ENCODE measurements at regions not wholly inside any gene's neighbourhood (a gene's known extent, or its start where the extent isn't known, plus 50 kb on each side); places are given as distances from the start of the nearest gene placed in this dataset.
A peak's percentile ranks its signal among the peaks of the same experiment; 100 is the strongest.
"Not testable (repeated sequence)": the region's sequence is repeated elsewhere in the genome, so short reads cannot be mapped to it uniquely, and the experiment has no call there.

DNA sequence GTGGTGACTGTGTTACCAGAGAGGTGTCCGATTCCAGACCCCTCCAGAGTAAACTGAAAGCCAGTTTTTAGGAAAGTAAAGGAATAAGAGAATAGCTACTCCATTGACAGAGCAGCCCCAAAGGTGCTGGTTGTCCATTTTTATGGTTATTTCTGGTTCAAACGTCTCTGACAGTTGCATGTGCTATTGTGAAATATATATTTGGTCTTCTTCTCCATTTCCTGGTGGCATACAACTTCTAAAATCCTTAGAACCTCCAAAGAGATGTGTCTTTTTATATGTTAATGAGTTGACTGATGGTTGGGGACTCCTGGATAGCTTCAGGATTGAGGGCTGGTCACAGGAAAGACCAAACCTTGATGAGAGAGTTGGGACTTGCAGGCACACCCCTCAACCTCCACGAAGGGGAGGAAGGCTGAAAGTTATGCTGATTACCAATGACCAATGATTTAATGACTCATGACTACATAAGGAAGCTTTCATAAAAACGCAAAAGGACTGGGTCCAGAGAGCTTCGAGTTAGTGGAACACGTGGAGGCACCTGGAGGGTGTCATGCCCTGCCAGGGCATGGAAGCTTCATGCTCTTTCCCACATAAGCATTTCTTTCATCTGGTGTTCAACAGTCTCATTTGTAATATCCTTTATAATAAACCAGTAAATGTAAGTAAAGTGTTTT lies 100.7 kb downstream of the SLC16A1 start:
- no peak for DNase-seq (ENCODE audit: low spot score)

DNA sequence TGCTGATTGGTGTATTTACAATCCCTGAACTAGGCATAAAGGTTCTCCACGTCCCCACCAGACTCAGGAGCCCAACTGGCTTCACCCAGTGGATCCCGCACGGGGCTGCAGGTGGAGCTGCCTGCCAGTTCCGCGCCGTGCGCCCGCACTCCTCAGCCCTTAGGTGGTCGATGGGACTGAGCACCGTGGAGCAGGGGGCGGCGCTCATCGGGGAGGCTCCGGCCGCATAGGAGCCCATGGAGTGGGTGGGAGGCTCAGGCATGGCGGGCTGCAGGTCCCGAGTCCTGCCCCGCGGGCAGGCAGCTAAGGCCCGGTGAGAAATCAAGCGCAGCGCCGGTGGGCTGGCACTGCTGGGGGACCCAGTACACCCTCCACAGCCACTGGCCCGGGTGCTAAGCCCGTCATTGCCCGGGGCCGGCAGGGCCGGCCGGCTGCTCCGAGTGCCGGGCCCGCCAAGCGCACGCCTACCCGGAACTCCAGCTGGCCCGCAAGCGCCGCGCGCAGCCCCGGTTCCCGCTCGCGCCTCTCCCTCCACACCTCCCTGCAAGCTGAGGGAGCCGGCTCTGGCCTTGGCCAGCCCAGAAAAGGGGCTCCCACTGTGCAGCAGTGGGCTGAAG lies 101.5 kb downstream of the SLC16A1 start:
- not testable (repeated sequence) for DNase-seq (ENCODE audit: low spot score)

DNA sequence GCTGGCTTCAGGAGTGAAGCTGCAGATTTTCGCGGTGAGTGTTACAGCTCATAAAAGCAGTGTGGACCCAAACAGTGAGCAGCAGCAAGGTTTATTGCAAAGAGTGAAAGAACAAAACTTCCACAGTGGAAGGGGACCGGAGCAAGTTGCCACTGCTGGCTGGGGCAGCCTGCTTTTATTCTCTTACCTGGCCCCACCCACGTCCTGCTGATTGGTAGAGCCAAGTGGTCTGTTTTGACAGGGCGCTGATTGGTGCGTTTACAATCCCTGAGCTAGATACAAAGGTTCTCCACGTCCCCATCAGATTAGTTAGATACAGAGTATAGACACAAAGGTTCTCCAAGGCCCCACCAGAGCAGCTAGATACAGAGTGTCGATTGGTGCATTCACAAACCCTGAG lies 102.1 kb downstream of the SLC16A1 start:
- DNase-seq (ENCODE audit: low spot score) = not testable (repeated sequence)

DNA sequence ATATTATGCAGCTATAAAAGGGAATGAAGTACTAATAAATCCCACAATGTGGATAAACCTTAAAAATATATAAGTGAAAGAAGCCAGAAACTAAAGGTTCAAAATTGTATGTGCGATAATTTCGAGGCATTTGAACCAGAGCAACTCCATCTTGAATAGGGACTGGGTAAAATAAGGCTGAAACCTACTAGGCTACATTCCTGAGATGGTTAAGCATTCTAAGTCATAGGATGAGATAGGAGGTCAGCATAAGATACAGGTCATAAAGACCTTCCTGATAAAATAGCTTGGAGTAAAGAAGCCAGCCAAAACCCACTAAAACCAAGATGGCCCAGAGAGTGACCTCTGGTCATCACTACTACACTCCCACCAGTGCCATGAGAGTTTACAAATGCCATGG lies 103.1 kb downstream of the SLC16A1 start:
- DNase-seq (ENCODE audit: low spot score) = no peak

DNA sequence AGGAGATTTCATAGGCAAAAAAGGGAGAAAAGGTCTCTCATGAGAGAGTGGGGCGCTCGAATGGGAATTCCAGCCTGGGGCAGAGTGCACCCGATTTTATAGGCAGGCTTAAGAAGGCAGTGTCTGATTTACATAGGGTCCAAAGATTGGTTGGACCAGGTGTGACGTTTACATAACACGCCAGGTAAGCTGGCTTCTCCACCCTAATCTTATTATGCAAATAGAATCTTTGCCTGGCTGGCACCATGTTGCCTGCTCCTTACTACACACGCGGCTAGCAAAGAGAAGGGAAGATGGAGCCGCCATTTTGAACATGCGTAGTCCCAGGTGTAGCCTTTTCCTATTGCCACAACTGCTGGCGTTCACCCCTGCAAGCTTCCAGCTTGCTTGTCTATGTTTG lies 103.7 kb downstream of the SLC16A1 start:
- no peak for DNase-seq (ENCODE audit: low spot score)

DNA sequence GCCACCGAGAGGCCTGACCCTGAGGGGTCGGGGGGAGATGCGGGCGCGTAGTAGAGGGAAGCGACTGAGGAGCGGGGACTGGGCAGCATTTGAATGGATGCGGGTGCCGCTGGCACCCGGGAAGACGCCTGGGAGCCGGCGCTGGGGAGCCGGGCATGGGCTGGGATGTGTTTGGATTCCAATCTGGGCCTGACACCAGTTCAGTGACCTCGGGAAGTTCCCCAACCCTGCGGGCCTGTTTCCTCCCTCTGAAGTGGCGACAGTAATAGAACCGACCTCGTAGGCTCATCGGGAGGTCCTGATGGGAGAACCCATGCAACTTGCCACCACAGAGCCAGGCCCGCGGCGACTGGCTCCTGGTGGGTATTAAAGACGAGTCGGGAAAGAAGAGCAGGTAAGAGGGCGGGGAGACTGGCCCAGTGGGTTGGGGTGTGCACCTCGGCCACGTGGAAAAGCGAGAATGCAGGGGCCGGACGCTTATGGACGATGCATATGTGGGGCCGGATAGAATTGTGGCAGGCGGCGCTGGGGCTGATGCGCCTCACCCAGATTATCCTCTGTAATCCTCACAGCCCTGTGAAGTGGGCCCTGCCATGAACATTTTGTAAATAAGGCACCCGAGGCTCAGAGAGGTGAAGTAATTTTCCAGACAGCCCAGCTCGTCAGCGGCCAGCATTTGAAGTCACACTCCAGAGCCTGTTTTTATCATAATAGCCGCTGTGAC lies 105.8 kb downstream of the SLC16A1 start:
- peak; percentile 36 for DNase-seq (ENCODE audit: low spot score)

DNA sequence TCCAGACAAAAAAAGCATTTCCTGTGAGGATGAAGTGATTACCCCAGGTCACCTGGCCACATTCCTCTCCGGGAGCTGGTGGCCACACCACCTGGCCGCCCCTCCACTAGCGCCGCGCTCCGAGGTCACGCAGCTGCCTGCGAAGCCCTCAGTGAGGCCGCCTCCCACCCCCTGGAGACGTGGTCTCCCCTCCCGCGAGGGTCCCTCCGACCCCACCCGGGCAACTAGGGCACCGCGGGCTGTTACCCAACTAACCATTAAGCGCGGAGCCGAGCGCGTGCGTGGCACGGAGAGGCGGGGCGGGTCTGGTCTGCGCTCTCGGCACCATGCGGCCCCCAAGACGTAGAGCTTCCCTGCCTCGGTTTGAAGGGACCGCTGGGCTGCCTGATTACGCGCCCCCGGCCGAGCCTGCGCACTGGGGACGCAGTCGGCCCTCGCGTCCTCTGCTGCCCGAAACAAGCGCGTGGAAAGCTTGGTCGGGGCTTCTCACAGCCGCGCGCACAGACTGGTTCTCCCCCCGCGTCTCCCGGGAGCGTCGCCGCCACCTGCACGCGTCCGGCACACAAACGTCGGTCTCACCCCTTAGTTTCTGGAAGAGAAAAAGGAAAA lies 106.5 kb downstream of the SLC16A1 start:
- DNase-seq (ENCODE audit: low spot score) = peak; percentile 78

DNA sequence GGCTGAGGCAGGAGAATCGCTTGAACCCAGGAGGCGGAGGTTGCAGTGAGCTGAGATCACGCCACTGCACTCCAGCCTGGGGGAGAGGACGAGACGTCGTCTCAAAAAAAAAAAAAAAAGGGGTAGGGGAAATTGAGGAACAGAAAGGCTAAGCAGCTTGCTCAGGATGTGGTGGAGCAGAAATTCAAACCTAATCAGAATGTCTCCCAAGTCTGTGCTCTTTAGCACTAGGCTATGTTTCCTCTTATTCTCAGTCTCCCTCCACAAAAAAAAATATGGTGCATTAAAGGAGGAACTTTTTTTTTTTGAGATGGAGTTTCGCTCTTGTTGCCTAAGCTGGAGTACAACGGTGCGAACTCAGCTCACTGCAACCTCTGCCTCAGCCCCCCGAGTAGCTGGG lies 114.2 kb downstream of the SLC16A1 start:
- DNase-seq (ENCODE audit: low spot score) = no peak

DNA sequence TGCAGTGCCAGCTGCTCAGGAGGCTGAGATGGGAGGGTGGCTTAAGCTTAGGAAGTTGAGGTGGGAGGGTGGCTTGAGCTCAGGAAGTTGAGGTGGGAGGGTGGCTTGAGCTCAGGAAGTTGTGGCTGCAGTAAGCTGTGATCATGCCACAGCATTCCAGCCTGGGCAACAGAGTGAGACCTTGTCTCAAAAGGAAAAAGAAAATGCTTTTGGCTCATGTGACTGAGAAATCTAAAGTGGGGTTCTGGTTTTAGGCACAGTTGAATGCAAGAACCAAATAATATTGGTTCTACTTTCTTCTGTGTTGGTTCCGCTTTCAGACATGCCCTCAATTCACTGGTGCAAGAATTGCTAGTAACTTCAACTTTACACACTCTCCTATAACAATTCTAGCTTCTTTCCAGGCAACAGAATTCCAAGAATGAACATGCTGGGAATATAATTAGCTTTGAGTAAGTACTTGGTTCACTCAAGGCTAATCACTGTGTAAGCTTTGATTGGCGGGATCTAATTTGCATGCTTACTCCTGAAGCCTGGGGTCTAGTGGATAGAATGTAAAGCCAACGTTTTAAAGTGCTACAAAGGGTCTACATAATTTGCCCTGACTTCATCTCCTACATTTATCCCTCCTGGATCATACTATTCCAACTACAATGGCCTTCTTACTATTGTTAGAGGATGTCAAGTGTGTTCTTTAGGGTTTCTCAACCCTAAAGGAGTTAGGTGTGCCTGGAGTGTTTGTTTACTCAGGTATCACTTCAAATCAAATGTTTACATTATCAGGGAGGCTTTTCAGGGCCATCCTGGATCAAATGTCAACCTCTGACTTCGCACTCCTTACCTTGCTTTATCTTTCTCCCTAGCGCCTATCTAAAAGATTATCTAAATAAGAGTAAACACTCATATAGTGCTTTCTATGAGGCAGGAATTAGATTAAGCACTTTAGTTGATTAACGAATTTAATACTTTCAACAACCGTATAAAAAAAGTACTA lies 115.1 kb downstream of the SLC16A1 start:
- DNase-seq (ENCODE audit: low spot score) = no peak

DNA sequence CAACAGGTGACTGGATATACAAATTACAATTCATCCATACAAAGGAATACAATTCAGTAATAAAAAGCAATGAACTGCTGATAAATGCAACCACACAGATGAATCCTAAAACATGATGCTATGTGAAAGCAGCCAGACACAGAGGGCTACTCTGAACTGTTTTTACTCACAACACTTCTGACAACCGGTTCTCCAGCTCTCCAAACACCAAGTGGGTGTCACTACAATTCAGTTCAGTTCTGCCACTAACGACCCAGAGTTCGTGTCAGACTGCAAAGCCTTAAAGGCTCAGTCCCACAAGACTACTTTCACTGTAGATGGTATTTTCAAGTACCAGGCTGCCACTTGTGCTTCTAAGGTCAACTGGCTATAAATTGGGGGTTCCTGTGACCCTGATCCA lies 119.4 kb downstream of the SLC16A1 start:
- DNase-seq (ENCODE audit: low spot score) = no peak

DNA sequence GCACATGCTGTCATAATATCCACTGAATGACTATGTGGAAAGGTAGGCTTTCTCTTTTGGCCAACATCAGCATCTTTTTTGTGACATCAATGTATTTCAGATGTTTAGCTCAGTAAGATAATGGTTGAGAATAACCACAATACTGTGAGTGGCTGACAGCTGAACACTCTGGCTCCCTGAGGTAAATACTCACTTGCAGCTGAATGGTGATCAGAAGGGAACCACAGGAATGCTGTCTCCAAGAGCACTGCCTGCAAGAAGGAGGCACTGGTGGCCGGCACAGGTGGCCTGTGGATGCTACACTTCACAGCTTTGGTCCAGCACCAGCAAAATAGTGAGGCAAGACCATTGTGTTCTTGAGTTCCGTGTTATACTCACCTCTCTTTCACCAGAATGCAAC lies 118.7 kb upstream of the PPM1J start:
- no peak for DNase-seq (ENCODE audit: low spot score)

DNA sequence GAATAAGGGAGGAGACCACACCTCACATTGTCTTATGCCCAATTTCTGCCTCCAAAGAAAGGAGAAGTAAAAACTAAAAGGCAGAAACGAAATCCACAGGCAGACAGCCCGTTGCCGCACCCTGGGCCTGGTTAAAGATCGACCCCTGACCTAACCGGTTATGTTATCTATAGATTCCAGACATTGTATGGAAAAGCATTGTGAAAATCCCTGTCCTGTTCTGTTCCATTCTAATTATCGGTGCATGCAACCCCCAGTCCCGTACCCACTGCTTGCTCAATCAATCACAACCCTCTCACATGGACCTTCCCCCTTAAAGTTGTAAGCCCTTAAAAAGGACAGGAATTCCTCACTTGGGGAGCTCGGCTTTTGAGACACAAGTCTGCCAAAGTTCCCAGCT lies 117.1 kb upstream of the PPM1J start:
- DNase-seq (ENCODE audit: low spot score) = not testable (repeated sequence)

DNA sequence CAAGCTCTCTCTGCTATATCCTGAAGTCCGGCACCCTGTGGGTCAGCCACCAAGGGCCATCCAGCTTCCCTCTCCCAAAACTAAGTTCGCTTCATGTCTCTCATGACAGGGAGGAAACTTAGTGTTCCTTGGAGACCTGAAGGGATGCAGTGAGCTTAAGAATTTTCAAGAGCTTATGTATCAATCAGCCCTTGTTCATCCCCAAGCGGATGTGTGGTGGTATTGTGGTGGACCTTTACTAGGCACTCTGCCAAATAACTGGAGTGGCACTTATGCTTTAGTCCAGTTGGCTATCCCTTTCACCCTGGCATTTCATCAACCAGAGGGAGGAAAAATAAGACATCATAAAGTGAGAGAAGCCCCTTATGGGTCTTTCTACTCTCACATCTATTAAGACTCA lies 114.6 kb upstream of the PPM1J start:
- DNase-seq (ENCODE audit: low spot score) = not testable (repeated sequence)

DNA sequence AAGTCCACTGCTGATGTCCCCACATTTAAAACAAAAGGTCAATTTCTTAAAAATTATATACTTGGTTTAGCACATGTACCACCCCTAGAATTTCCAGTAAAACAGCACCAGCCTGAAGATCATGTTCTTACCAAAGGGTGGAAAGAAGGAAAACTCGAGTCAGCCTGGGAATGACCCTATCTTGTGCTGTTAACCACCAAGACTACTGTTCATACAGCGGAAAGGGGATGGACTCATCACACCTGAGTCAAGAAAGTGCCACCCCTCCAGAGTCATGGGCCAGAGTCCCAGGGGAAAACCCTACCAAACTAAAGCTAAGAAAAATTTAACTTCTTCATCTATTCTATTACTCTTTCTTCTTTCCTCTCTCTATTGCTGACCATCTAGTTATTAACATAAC lies 113.6 kb upstream of the PPM1J start:
- DNase-seq (ENCODE audit: low spot score) = no peak

DNA sequence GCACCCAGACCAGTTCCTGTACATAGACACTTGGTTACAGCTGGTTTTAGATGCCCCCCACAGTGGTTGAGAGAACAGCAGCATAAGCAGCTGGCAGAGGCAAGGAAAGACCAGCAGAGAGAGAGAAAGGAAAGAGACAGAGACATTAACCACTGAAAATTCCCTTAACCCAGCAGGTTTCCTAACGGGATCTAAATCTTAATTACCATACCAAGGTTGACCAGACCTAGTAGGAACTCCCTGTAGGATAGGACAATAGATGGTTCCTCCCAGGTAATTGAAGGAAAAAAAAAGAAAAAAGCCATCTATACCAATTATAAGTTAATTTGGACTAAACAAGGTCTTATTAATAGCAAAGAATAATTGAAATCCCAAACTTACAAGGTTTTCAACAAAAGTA lies 112.3 kb upstream of the PPM1J start:
- DNase-seq (ENCODE audit: low spot score) = not testable (repeated sequence)

DNA sequence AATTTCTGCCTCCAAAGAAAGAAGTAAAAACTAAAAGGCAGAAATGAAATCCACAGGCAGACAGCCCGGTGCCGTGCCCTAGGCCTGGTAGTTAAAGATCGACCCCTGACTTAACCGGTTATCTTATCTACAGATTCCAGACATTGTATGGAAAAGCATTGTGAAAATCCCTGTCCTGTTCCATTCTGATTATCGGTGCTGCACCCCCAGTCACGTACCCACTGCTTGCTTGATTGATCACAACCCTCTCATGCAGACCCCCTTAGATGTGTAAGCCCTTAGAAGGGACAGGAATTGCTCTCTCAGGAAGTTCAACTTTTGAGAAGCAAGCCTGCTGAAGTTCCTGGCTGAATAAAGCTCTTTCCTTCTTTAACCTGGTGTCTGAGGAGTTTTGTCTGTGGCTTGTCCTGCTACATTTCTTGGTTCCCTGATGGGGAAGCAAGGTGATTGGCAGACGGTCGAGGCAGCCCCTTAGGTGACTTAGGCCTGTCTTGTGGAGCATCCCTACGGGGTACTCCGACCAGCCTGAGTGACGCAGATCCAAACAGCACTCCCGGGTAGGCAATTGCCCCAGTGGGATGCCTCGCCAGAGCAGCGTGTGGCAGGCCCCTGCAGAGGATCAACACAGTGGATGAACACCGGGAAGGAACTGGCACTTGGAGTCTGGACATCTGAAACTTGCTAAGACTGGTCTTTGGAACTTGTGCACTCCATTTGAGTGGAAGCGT lies 111.2 kb upstream of the PPM1J start:
- no peak for DNase-seq (ENCODE audit: low spot score)

DNA sequence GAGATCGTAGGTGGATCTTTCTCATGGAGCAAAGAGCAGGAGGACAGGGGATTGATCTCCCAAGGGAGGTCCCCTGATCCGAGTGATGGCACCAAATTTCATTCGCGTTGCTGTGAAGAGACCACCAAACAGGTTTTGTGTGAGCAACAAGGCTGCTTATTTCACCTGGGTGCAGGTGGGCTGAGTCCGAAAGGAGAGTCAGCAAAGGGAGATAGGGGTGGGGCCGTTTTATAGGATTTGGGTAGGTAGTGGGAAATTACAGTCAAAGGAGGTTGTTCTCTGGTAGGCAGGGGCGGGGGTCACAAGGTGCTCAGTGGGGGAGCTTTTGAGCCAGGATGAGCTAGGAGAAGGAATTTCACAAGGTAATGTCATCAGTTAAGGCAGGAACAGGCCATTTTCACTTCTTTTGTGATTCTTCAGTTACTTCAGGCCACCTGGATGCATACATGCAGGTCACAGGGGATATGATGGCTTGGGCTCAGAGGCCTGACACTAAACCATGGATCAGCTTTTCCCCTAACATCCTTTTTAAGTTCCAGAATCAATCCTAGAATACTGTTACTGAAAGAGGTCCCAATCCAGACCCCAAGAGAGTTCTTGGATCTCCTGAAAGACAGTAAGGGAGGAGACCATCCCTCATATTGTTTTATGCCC lies 110.6 kb upstream of the PPM1J start:
- DNase-seq (ENCODE audit: low spot score) = not testable (repeated sequence)

DNA sequence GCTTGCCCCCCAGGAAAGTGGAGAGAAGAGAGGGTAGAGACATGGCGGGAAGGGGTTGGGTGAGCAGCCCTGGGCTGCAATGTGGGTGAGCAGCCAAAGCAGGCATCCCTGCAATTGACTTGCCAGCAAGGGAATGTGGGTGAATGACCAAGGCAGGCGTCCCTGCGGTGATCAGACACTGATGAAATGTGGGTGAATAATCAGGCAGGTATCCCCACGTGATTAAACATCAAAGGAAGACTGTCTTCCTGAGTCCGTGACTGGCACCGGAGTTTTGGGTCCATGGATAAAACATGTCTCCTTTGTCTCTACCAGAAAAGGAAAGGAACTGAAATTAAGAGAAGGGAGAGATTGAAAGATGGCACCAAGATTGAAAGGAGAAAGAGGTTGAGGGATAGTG lies 109.9 kb upstream of the PPM1J start:
- not testable (repeated sequence) for DNase-seq (ENCODE audit: low spot score)

DNA sequence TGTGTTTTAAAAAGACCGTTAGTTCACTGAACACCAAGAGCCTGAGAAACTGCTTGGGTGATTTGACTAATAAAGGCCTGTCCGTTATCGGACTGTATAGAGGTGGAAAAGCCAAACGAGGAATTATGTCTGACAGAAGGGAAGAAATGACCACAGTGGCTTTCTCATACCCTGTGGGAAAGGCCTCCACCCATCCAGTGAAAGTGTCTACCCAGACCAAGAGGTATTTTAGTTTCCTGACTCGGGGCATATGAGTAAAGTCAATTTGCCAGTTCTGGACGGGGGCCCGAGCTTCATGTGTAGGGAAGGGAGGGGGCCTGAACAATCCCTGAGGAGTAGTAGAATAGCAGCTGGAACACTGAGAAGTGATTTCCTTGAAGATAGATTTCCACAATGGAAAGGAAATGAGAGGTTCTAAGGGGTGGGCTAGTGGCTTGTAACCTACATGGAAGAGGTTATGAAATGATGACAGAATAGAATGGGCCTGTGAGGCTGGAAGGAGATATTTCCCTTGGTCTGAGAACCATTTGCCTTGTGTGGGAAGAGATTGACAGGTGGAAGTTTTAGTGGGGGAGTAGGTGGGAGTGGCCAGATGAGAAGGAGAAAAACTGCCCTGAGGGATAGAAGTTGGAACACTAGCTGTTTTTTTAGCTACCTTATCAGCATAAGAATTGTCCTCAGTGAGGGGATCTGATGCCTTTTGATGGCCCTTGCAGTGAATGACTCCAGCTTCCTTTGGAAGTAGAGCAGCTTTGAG lies 106.4 kb upstream of the PPM1J start:
- not testable (repeated sequence) for DNase-seq (ENCODE audit: low spot score)
